Smooth muscle cell (in vitro differentiated cells): ENCODE measurements at regions not wholly inside any gene's neighbourhood (a gene's known extent, or its start where the extent isn't known, plus 50 kb on each side); places are given as distances from the start of the nearest gene placed in this dataset.

Experiments used
- DNase-seq: peaks from one replicate; lab custom pipeline; 2025; ENCODE audit not compliant: unreplicated experiment; lab: John Stamatoyannopoulos, UW
- H2AFZ ChIP-seq: fragments of 200-600 bp; sonication (generic); 2 replicates; pipeline ENCODE4 v1.6.0; 2016; ENCODE audit warnings: antibody characterized with exemption, low read depth, mild to moderate bottlenecking
- H3F3A ChIP-seq: fragments of 200-600 bp; sonication (generic); 2 replicates; pipeline ENCODE4 v1.6.0; 2017; ENCODE audit warnings: antibody characterized with exemption, low read depth
- H3K27ac ChIP-seq: fragments of 200-600 bp; sonication (generic); 2 replicates; pipeline ENCODE4 v1.5.1; 2016; ENCODE audit warnings: low read depth, mild to moderate bottlenecking
- H3K27me3 ChIP-seq: fragments of 200-600 bp; sonication (generic); 2 replicates; pipeline ENCODE4 v1.6.1; 2016; ENCODE audit warnings: low read depth, mild to moderate bottlenecking
- H3K36me3 ChIP-seq: fragments of 200-600 bp; sonication (generic); 2 replicates; pipeline ENCODE4 v1.5.1; 2016; ENCODE audit warnings: low read depth
- H3K4me1 ChIP-seq: fragments of 200-600 bp; sonication (generic); 2 replicates; pipeline ENCODE4 v1.5.1; 2016; ENCODE audit warnings: low read depth
- H3K4me2 ChIP-seq: fragments of 200-600 bp; sonication (generic); 2 replicates; pipeline ENCODE4 v1.6.0; 2016; ENCODE audit warnings: mild to moderate bottlenecking
- H3K4me3 ChIP-seq: fragments of 200-600 bp; sonication (generic); 2 replicates; pipeline ENCODE4 v1.5.1; 2016; ENCODE audit warnings: mild to moderate bottlenecking
- H3K79me2 ChIP-seq: fragments of 200-600 bp; sonication (generic); 2 replicates; pipeline ENCODE4 v1.6.0; 2016; ENCODE audit warnings: low read depth, mild to moderate bottlenecking
- H3K9ac ChIP-seq: fragments of 200-600 bp; sonication (generic); 2 replicates; pipeline ENCODE4 v1.6.0; 2016; ENCODE audit warnings: low read depth
- H3K9me3 ChIP-seq: fragments of 200-600 bp; sonication (generic); replicated peaks from 2 replicates; pipeline ENCODE4 v1.5.1; 2016; ENCODE audit warnings: low read depth
- H4K20me1 ChIP-seq: fragments of 200-600 bp; sonication (generic); 2 replicates; pipeline ENCODE4 v1.6.0; 2016; ENCODE audit warnings: low read depth
- CTCF ChIP-seq: fragments of 200-600 bp; sonication (generic); IDR thresholded peaks from 2 replicates; pipeline ENCODE4 v1.5.1; 2017; ENCODE audit warnings: borderline replicate concordance, mild to moderate bottlenecking, antibody characterized with exemption; ENCODE audit not compliant: insufficient read depth, poor library complexity, severe bottlenecking
- WGBS: methylation state at CpG from one replicate; pipeline ENCODE4 v1.1.7; 2016; ENCODE audit warnings: low lambda C conversion rate; 5-methylcytosine and 5-hydroxymethylcytosine counted together

- no peak overlapping the region for H3K4me3 ChIP-seq
- no peaks in the 10 kb centered on the region for H3K9me3 ChIP-seq
- 77% methylated on average over 2 of the region's 2 CpGs for WGBS
- no peaks in the 10 kb centered on the region for H3K4me1 ChIP-seq
- H3K27ac ChIP-seq, result no peak overlapping the region
- DNase-seq, result no peak
- H3F3A ChIP-seq, result no peaks in the 10 kb centered on the region
- no peaks in the 10 kb centered on the region for H3K36me3 ChIP-seq
- H3K27me3 ChIP-seq, result no peaks in the 10 kb centered on the region
- no peak for TF ChIP-seq CTCF
- H3K9ac ChIP-seq, result no peak overlapping the region
- no peak overlapping the region for H3K4me2 ChIP-seq
- H2AFZ ChIP-seq, result no peak overlapping the region
- H4K20me1 ChIP-seq, result no peaks in the 10 kb centered on the region
- H3K79me2 ChIP-seq, result no peaks in the 10 kb centered on the region
Observed at GRCh38 chr3:94654096-94654495, 591.2 kb downstream of the NSUN3 start.

- no peak for TF ChIP-seq CTCF
- DNase-seq, result no peak
Observed at GRCh38 chr3:94665922-94666321, 603.1 kb downstream of the NSUN3 start.

GRCh38 chr3:94671078-94671477 lies 608.2 kb downstream of the NSUN3 start:
- Histone ChIP-seq H3K9ac (no peak overlapping the region), H3K4me1 (no peaks in the 10 kb centered on the region), H2AFZ (no peak overlapping the region), H3F3A (no peaks in the 10 kb centered on the region), H3K4me2 (no peak overlapping the region), H3K36me3 (no peaks in the 10 kb centered on the region), H4K20me1 (no peaks in the 10 kb centered on the region), H3K9me3 (no peaks in the 10 kb centered on the region), H3K79me2 (no peaks in the 10 kb centered on the region), H3K4me3 (no peak overlapping the region), H3K27me3 (no peaks in the 10 kb centered on the region), H3K27ac (no peak overlapping the region)
- no peak for DNase-seq
- TF ChIP-seq CTCF, result no peak

More at GRCh38 chr3:94665922-94666321, 603.1 kb downstream of the NSUN3 start:
- Histone ChIP-seq H3K79me2 (no peaks in the 10 kb centered on the region), H3K27me3 (no peaks in the 10 kb centered on the region), H2AFZ (no peak overlapping the region), H3K4me2 (no peak overlapping the region), H3F3A (no peaks in the 10 kb centered on the region), H3K4me1 (no peaks in the 10 kb centered on the region), H3K9me3 (no peaks in the 10 kb centered on the region), H3K4me3 (no peak overlapping the region), H3K36me3 (no peaks in the 10 kb centered on the region), H3K27ac (no peak overlapping the region), H4K20me1 (no peaks in the 10 kb centered on the region), H3K9ac (no peak overlapping the region)

GRCh38 chr3:94673876-94674275 lies 611.0 kb downstream of the NSUN3 start:
- no peak overlapping the region for H3K4me3 ChIP-seq
- 96% methylated on average over 1 of the region's 1 CpG for WGBS
- TF ChIP-seq CTCF, result no peak
- no peaks in the 10 kb centered on the region for H3K79me2 ChIP-seq
- no peaks in the 10 kb centered on the region for H3F3A ChIP-seq
- no peak overlapping the region for H3K9ac ChIP-seq
- no peaks in the 10 kb centered on the region for H3K4me1 ChIP-seq
- no peak overlapping the region for H3K4me2 ChIP-seq
- H3K27me3 ChIP-seq, result no peaks in the 10 kb centered on the region
- H4K20me1 ChIP-seq, result no peaks in the 10 kb centered on the region
- H3K9me3 ChIP-seq, result no peaks in the 10 kb centered on the region
- H2AFZ ChIP-seq, result no peak overlapping the region
- no peaks in the 10 kb centered on the region for H3K36me3 ChIP-seq
- no peak for DNase-seq
- H3K27ac ChIP-seq, result no peak overlapping the region
